IMR-90 (cell line): ENCODE measurements at regions not wholly inside any gene's neighbourhood (a gene's known extent, or its start where the extent isn't known, plus 50 kb on each side); places are given as distances from the start of the nearest gene placed in this dataset.

Experiments used
- ATAC-seq: fragments of 200-7000 bp; cut with Tn5 transposase; 2 replicates; pipeline ENCODE4 v1.9.1; 2020; ENCODE audit warnings: low read depth, mild to moderate bottlenecking, moderate library complexity
- BruUV-seq: library from RNA; stranded (reverse); fragments of 400-500 nt; replicated peaks from 2 replicates; lab custom pipeline; 2021; lab: Mats Ljungman, UMichigan
- CTCF ChIA-PET: fragments of 300-600 bp; formaldehyde crosslinking; extraction: SDS; loops from one replicate; lab custom pipeline; 2021; ENCODE audit warnings: antibody characterized with exemption; lab: Yijun Ruan, JAX
- POLR2A ChIA-PET: fragments of 300-600 bp; sonication (Branson Sonifier 250); formaldehyde crosslinking; loops from one replicate; lab custom pipeline; 2022; ENCODE audit warnings: antibody characterized with exemption; ENCODE audit not compliant: unreplicated experiment; lab: Charles Lee
- DNase-seq: peaks from one replicate; pipeline ENCODE4 v3.0.0; 2013
- H2AFZ ChIP-seq: replicated peaks from 2 replicates; pipeline ENCODE3; 2013; ENCODE audit warnings: low read length, mild to moderate bottlenecking; ENCODE audit not compliant: poor library complexity
- H2AK5ac ChIP-seq: 2 replicates; pipeline ENCODE4 v1.6.1; 2013; ENCODE audit warnings: low read depth, low read length, inconsistent platforms
- H2AK9ac ChIP-seq: replicated peaks from 2 replicates; pipeline ENCODE3; 2013; ENCODE audit warnings: mild to moderate bottlenecking, low read depth, low read length, moderate library complexity; ENCODE audit not compliant: poor library complexity
- H2BK120ac ChIP-seq: 2 replicates; pipeline ENCODE4 v1.6.1; 2013; ENCODE audit warnings: low read depth, low read length, inconsistent platforms
- H2BK15ac ChIP-seq: 3 replicates; pipeline ENCODE4 v1.6.1; 2013; ENCODE audit warnings: low read depth, low read length, inconsistent platforms
- H2BK20ac ChIP-seq: 2 replicates; pipeline ENCODE4 v1.6.1; 2013; ENCODE audit warnings: low read depth, mild to moderate bottlenecking, inconsistent platforms, low read length, moderate library complexity
- H2BK5ac ChIP-seq: 2 replicates; pipeline ENCODE4 v1.6.1; 2013; ENCODE audit warnings: mild to moderate bottlenecking, low read depth, low read length, inconsistent platforms; ENCODE audit not compliant: poor library complexity, severe bottlenecking
- H3K14ac ChIP-seq: replicated peaks from 2 replicates; pipeline ENCODE4 v1.6.1; 2013; ENCODE audit warnings: low read depth, low read length, inconsistent platforms
- H3K18ac ChIP-seq: 2 replicates; pipeline ENCODE4 v1.6.1; 2013; ENCODE audit warnings: low read depth, low read length, control low read depth
- H3K23ac ChIP-seq: 2 replicates; pipeline ENCODE4 v1.6.1; 2013; ENCODE audit warnings: low read depth, low read length, inconsistent platforms
- H3K27ac ChIP-seq: 2 replicates; pipeline ENCODE4 v1.5.1; 2013; ENCODE audit warnings: mild to moderate bottlenecking, control low read depth, low read length; ENCODE audit not compliant: insufficient read depth
- H3K27me3 ChIP-seq: 2 replicates; pipeline ENCODE4 v1.6.1; 2013; ENCODE audit warnings: low read length; ENCODE audit not compliant: control insufficient read depth, insufficient read depth
- H3K36me3 ChIP-seq: 2 replicates; pipeline ENCODE4 v1.6.1; 2013; ENCODE audit warnings: low read length, mixed read lengths; ENCODE audit not compliant: control insufficient read depth, insufficient read depth
- H3K4ac ChIP-seq: 2 replicates; pipeline ENCODE4 v1.6.1; 2013; ENCODE audit warnings: low read depth, low read length, inconsistent platforms
- H3K4me1 ChIP-seq: 2 replicates; pipeline ENCODE4 v1.6.1; 2013; ENCODE audit warnings: low read length, mixed read lengths; ENCODE audit not compliant: control insufficient read depth, insufficient read depth
- H3K4me2 ChIP-seq: 2 replicates; pipeline ENCODE4 v1.6.1; 2013; ENCODE audit warnings: low read depth, mild to moderate bottlenecking, control low read depth, low read length, moderate library complexity
- H3K4me3 ChIP-seq: 2 replicates; pipeline ENCODE4 v1.5.1; 2013; ENCODE audit warnings: low read depth, mild to moderate bottlenecking, control low read depth, low read length, moderate library complexity; ENCODE audit not compliant: insufficient read depth
- H3K56ac ChIP-seq: 2 replicates; pipeline ENCODE4 v1.6.1; 2013; ENCODE audit warnings: low read length, inconsistent platforms; ENCODE audit not compliant: insufficient read depth; ENCODE audit errors: extremely low read depth
- H3K79me1 ChIP-seq, 2 experiments: 2 replicates each; pipeline ENCODE4 v1.6.1; 2013; ENCODE audit warnings: low read length in 2 of 2, inconsistent platforms in 1 of 2, low read depth in 1 of 2
- H3K9ac ChIP-seq: 2 replicates; pipeline ENCODE4 v1.6.1; 2013; ENCODE audit warnings: low read depth, low read length, control low read depth
- H3K9me1 ChIP-seq: 2 replicates; pipeline ENCODE4 v1.6.1; 2013; ENCODE audit warnings: low read length, inconsistent platforms; ENCODE audit not compliant: insufficient read depth
- H3K9me3 ChIP-seq: 2 replicates; pipeline ENCODE4 v1.6.1; 2013; ENCODE audit warnings: low read length; ENCODE audit not compliant: control insufficient read depth, insufficient read depth
- H4K20me1 ChIP-seq: 2 replicates; pipeline ENCODE4 v1.6.1; 2013; ENCODE audit warnings: low read length, inconsistent platforms; ENCODE audit not compliant: insufficient read depth
- H4K5ac ChIP-seq: 2 replicates; pipeline ENCODE4 v1.6.1; 2013; ENCODE audit warnings: mild to moderate bottlenecking, low read depth, low read length, control low read depth
- H4K8ac ChIP-seq, 2 experiments: 2 replicates each; pipeline ENCODE4 v1.6.1; 2013; ENCODE audit warnings: low read depth in 2 of 2, low read length in 2 of 2, control low read depth in 1 of 2, inconsistent platforms in 1 of 2
- H4K91ac ChIP-seq: 2 replicates; pipeline ENCODE4 v1.6.1; 2013; ENCODE audit warnings: low read depth, low read length, inconsistent platforms; ENCODE audit not compliant: insufficient read depth
- CHD1 ChIP-seq: IDR thresholded peaks from 2 replicates; pipeline ENCODE4 v1.6.1; 2012; ENCODE audit warnings: low read depth, low read length, improper control_type of control experiment
- FOS ChIP-seq: fragments of 150-350 bp; IDR thresholded peaks from 2 replicates; pipeline ENCODE4 v1.6.1; 2016; ENCODE audit warnings: low read depth, low read length
- NFE2L2 ChIP-seq: fragments of 150-350 bp; IDR thresholded peaks from 2 replicates; pipeline ENCODE4 v1.6.1; 2016; ENCODE audit warnings: low read depth, mild to moderate bottlenecking, low read length
- RAD21 ChIP-seq: IDR thresholded peaks from 2 replicates; pipeline ENCODE4 v1.6.1; 2012; ENCODE audit warnings: low read length, improper control_type of control experiment
- whole genome bisulfite sequencing, 2 experiments: methylation state at CpG; one replicate each; pipeline versions ENCODE4 v1.1.5 to v1.1.7; 2013; ENCODE audit warnings: missing lambda C conversion rate in 2 of 2; ENCODE audit not compliant: insufficient read length in 1 of 2; ENCODE audit errors: extremely low coverage in 2 of 2; 5-methylcytosine and 5-hydroxymethylcytosine counted together
- dilution Hi-C: fragments of 300-500 bp; cut with HindIII; formaldehyde crosslinking; loops from one replicate; pipeline ENCODE4 v1.14.3; 2018; ENCODE audit warnings: low sequenced_read_pairs; ENCODE audit not compliant: unreplicated experiment
- in situ Hi-C: fragments of 300-500 bp; cut with MboI; formaldehyde crosslinking; loops from 3 replicates; pipeline ENCODE4 v1.14.3; 2019; ENCODE audit warnings: low sequenced_read_pairs, inconsistent platforms, mixed read lengths
- intact Hi-C: fragments of 100-400 bp; cut with micrococcal nuclease; formaldehyde crosslinking; loops from 2 replicates; pipeline ENCODE4 v1.10.0; 2022
- TF ChIP-seq, protein P1 (sequence below): conservative IDR thresholded peaks from 2 replicates; pipeline ENCODE4 v1.5.1; 2012; ENCODE audit warnings: mild to moderate bottlenecking, low read depth, low read length, improper control_type of control experiment

- H3K36me3 ChIP-seq, result no peaks in the 10 kb centered on the region
- no peak overlapping the region for H3K23ac ChIP-seq
- no peak overlapping the region for H4K5ac ChIP-seq
Observed at GRCh38 chr10:120997313-120997712, 146.2 kb downstream of the WDR11 start.

More at GRCh38 chr10:120997313-120997712, 146.2 kb downstream of the WDR11 start:
- H3K18ac ChIP-seq, result no peak overlapping the region
- H2BK20ac ChIP-seq, result no peak overlapping the region
- H3K9ac ChIP-seq, result no peak overlapping the region
- ChIA-PET CTCF (no interaction called here), POLR2A (no interaction called here)
- H4K91ac ChIP-seq, result no peak overlapping the region
- no peak overlapping the region for H3K56ac ChIP-seq
- no peak overlapping the region for H2AFZ ChIP-seq
- H3K79me1 ChIP-seq, result no peaks in the 10 kb centered on the region
- H3K4me3 ChIP-seq, result no peak overlapping the region
- no CpG with 5 or more reads among the region's 1 CpG for WGBS, 2 experiments
- H3K14ac ChIP-seq, result no peak overlapping the region
- H3K9me1 ChIP-seq, result no peaks in the 10 kb centered on the region
- no peak overlapping the region for H3K27ac ChIP-seq
- H2AK9ac ChIP-seq, result no peak overlapping the region
- DNase-seq, result no peak
- no peaks in the 10 kb centered on the region for H3K4me1 ChIP-seq
- H3K4ac ChIP-seq, result no peak overlapping the region
- H2AK5ac ChIP-seq, result no peak overlapping the region
- no peaks in the 10 kb centered on the region for H3K27me3 ChIP-seq
- no peak overlapping the region for H2BK5ac ChIP-seq
- H3K9me3 ChIP-seq, result peaks cover 44% of the 10 kb centered on the region
- TF ChIP-seq CHD1 (no peak), NFE2L2 (no peak), FOS (no peak), RAD21 (no peak)
- TF ChIP-seq, protein P1, sequence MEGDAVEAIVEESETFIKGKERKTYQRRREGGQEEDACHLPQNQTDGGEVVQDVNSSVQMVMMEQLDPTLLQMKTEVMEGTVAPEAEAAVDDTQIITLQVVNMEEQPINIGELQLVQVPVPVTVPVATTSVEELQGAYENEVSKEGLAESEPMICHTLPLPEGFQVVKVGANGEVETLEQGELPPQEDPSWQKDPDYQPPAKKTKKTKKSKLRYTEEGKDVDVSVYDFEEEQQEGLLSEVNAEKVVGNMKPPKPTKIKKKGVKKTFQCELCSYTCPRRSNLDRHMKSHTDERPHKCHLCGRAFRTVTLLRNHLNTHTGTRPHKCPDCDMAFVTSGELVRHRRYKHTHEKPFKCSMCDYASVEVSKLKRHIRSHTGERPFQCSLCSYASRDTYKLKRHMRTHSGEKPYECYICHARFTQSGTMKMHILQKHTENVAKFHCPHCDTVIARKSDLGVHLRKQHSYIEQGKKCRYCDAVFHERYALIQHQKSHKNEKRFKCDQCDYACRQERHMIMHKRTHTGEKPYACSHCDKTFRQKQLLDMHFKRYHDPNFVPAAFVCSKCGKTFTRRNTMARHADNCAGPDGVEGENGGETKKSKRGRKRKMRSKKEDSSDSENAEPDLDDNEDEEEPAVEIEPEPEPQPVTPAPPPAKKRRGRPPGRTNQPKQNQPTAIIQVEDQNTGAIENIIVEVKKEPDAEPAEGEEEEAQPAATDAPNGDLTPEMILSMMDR, result no peak
- no peak overlapping the region for H4K8ac ChIP-seq
- ATAC-seq, result no peak
- in situ Hi-C loops, result no loop called here
- H4K20me1 ChIP-seq, result no peaks in the 10 kb centered on the region
- intact Hi-C loops, result no loop called here
- dilution Hi-C loops, result no loop called here
- no peak overlapping the region for H2BK120ac ChIP-seq
- no TSS peak for BruUV-seq
- no peak overlapping the region for H3K4me2 ChIP-seq
- no peak overlapping the region for H2BK15ac ChIP-seq
